ENCODE measurements at regions not wholly inside any gene's neighbourhood (a gene's known extent, or its start where the extent isn't known, plus 50 kb on each side); places are given as distances from the start of the nearest gene placed in this dataset.

GRCh38 chr16:8519179-8519578 is 71.1 kb downstream of the TMEM114 start:
- Histone ChIP-seq H3K27me3 (ENCODE audit: control insufficient read depth in 5 of 5, insufficient read depth in 4 of 5, low read length in 5 of 5) (peaks cover 0 to 15% (median 2%) of the 10 kb centered on the region in 5 donors), H3K9me3 (ENCODE audit: control insufficient read depth in 5 of 5, low read length in 5 of 5) (peaks cover 0 to 5% (median 0%) of the 10 kb centered on the region in 5 donors), H3K4me1 (ENCODE audit: control insufficient read depth in 5 of 5, insufficient read depth in 5 of 5, low read length in 5 of 5) (no peaks in the 10 kb centered on the region), H3K36me3 (ENCODE audit: control insufficient read depth in 5 of 5, insufficient read depth in 5 of 5, low read length in 5 of 5) (no peaks in the 10 kb centered on the region), H3K27ac (ENCODE audit: low read depth, low read length) (no peak overlapping the region), H3K9ac (ENCODE audit: low read length in 5 of 5) (no peak overlapping the region), H3K4me3 (ENCODE audit: low read depth in 1 of 5, low read length in 5 of 5) (no peak overlapping the region)

- no peak overlapping the region for H3K27ac ChIP-seq (ENCODE audit: low read depth, low read length)
- H3K9ac ChIP-seq (ENCODE audit: low read length in 5 of 5), result no peak overlapping the region
- H3K9me3 ChIP-seq (ENCODE audit: control insufficient read depth in 5 of 5, low read length in 5 of 5), result peaks cover 0 to 7% (median 0%) of the 10 kb centered on the region in 5 donors
- no peaks in the 10 kb centered on the region for H3K4me1 ChIP-seq (ENCODE audit: control insufficient read depth in 5 of 5, insufficient read depth in 5 of 5, low read length in 5 of 5)
- H3K4me3 ChIP-seq (ENCODE audit: low read depth in 1 of 5, low read length in 5 of 5), result no peak overlapping the region
- H3K36me3 ChIP-seq (ENCODE audit: control insufficient read depth in 5 of 5, insufficient read depth in 5 of 5, low read length in 5 of 5), result no peaks in the 10 kb centered on the region
- peaks cover 0 to 4% (median 2%) of the 10 kb centered on the region in 5 donors for H3K27me3 ChIP-seq (ENCODE audit: control insufficient read depth in 5 of 5, insufficient read depth in 4 of 5, low read length in 5 of 5)
Measured at GRCh38 chr16:8517280-8517679, 73.0 kb downstream of the TMEM114 start.

DNA sequence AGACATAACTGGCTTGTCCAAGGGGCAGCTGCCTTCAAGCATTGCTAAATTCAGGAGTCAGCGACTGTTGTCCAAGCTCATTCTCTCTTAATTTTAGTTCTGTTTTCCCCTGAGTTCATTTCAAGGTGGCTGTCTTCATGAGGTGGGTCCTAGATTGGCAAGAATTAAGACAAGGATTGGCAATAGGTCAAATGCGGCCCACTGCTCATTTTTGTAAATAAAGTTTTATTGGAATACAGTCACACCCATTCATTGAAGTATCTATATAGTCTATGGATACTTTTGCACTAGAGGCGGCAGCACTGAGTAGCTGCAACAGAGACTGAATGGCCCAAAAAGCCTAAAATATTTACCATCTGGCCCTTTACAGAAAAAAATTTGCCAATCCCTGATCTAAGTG is 73.8 kb downstream of the TMEM114 start:
- H3K4me3 ChIP-seq (ENCODE audit: low read depth in 1 of 5, low read length in 5 of 5), result no peak overlapping the region

GRCh38 chr16:8512941-8513624 is 77.2 kb downstream of the TMEM114 start:
- H3K36me3 ChIP-seq (ENCODE audit: control insufficient read depth in 5 of 5, insufficient read depth in 5 of 5, low read length in 5 of 5), result no peaks in the 10 kb centered on the region
- peaks cover 0 to 7% (median 0%) of the 10 kb centered on the region in 5 donors for H3K9me3 ChIP-seq (ENCODE audit: control insufficient read depth in 5 of 5, low read length in 5 of 5)
- no peak overlapping the region for H3K4me3 ChIP-seq (ENCODE audit: low read depth in 1 of 5, low read length in 5 of 5)
- no peak overlapping the region for H3K27ac ChIP-seq (ENCODE audit: low read depth, low read length)
- H3K27me3 ChIP-seq (ENCODE audit: control insufficient read depth in 5 of 5, insufficient read depth in 4 of 5, low read length in 5 of 5), result peaks cover 0 to 4% (median 0%) of the 10 kb centered on the region in 5 donors
- H3K9ac ChIP-seq (ENCODE audit: low read length in 5 of 5), result no peak overlapping the region
- no peaks in the 10 kb centered on the region for H3K4me1 ChIP-seq (ENCODE audit: control insufficient read depth in 5 of 5, insufficient read depth in 5 of 5, low read length in 5 of 5)

More for the DNA sequence above, 73.8 kb downstream of the TMEM114 start:
- H3K27ac ChIP-seq (ENCODE audit: low read depth, low read length), result no peak overlapping the region
- H3K9ac ChIP-seq (ENCODE audit: low read length in 5 of 5), result no peak overlapping the region
- peaks cover 0 to 4% (median 2%) of the 10 kb centered on the region in 5 donors for H3K27me3 ChIP-seq (ENCODE audit: control insufficient read depth in 5 of 5, insufficient read depth in 4 of 5, low read length in 5 of 5)
- peaks cover 0 to 7% (median 0%) of the 10 kb centered on the region in 5 donors for H3K9me3 ChIP-seq (ENCODE audit: control insufficient read depth in 5 of 5, low read length in 5 of 5)
- H3K36me3 ChIP-seq (ENCODE audit: control insufficient read depth in 5 of 5, insufficient read depth in 5 of 5, low read length in 5 of 5), result no peaks in the 10 kb centered on the region
- no peaks in the 10 kb centered on the region for H3K4me1 ChIP-seq (ENCODE audit: control insufficient read depth in 5 of 5, insufficient read depth in 5 of 5, low read length in 5 of 5)

DNA sequence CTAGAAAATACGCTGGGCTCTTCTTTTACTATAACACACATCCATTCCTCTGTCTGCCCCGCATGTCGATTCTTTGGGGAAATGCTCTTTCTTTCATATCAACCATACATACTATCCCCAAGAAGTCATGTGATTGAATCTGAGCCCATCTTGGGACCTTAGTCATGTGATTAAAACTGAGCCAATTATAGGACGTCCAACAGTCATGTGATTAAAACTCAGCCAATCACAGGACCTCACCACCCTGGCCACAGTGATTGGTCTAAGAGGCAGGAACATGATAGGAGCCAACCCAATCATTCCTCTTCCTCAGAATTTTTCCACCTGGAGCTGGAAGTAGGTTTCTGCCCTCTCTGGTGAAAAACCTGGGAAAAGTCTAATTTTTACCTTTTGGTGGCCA is 78.8 kb downstream of the TMEM114 start:
- no peak overlapping the region for H3K4me3 ChIP-seq (ENCODE audit: low read depth in 1 of 5, low read length in 5 of 5)
- H3K27me3 ChIP-seq (ENCODE audit: control insufficient read depth in 5 of 5, insufficient read depth in 4 of 5, low read length in 5 of 5), result peaks cover 0 to 5% (median 0%) of the 10 kb centered on the region in 5 donors

DNA sequence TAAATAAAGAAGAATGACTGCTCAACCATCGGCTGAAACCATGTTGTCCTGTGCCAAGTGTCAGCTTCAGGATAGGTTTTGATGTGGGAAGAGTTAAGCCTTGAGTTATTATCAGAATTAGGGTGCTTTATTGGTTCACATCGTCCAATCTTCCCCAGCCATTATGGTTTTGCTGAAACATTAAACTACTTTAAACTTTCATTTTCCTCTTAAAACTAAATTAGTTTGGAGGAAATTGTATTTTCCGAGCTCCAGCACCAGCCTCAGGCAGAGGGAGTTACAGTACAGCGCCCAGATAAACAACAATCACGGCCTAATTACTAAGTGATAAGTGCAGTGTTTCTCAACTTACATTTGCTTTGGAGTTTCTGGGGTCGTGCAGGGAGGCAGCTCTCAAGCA is 80.2 kb downstream of the TMEM114 start:
- no peaks in the 10 kb centered on the region for H3K36me3 ChIP-seq (ENCODE audit: control insufficient read depth in 5 of 5, insufficient read depth in 5 of 5, low read length in 5 of 5)
- H3K9ac ChIP-seq (ENCODE audit: low read length in 5 of 5), result no peak overlapping the region
- no peaks in the 10 kb centered on the region for H3K4me1 ChIP-seq (ENCODE audit: control insufficient read depth in 5 of 5, insufficient read depth in 5 of 5, low read length in 5 of 5)
- H3K27ac ChIP-seq (ENCODE audit: low read depth, low read length), result no peak overlapping the region
- H3K4me3 ChIP-seq (ENCODE audit: low read depth in 1 of 5, low read length in 5 of 5), result no peak overlapping the region
- H3K9me3 ChIP-seq (ENCODE audit: control insufficient read depth in 5 of 5, low read length in 5 of 5), result peaks cover 0 to 7% (median 0%) of the 10 kb centered on the region in 5 donors
- peaks cover 0 to 6% (median 0%) of the 10 kb centered on the region in 5 donors for H3K27me3 ChIP-seq (ENCODE audit: control insufficient read depth in 5 of 5, insufficient read depth in 4 of 5, low read length in 5 of 5)

More for the DNA sequence above, 78.8 kb downstream of the TMEM114 start:
- Histone ChIP-seq H3K27ac (ENCODE audit: low read depth, low read length) (no peak overlapping the region), H3K9me3 (ENCODE audit: control insufficient read depth in 5 of 5, low read length in 5 of 5) (peaks cover 0 to 7% (median 0%) of the 10 kb centered on the region in 5 donors), H3K9ac (ENCODE audit: low read length in 5 of 5) (no peak overlapping the region), H3K36me3 (ENCODE audit: control insufficient read depth in 5 of 5, insufficient read depth in 5 of 5, low read length in 5 of 5) (no peaks in the 10 kb centered on the region), H3K4me1 (ENCODE audit: control insufficient read depth in 5 of 5, insufficient read depth in 5 of 5, low read length in 5 of 5) (no peaks in the 10 kb centered on the region)

DNA sequence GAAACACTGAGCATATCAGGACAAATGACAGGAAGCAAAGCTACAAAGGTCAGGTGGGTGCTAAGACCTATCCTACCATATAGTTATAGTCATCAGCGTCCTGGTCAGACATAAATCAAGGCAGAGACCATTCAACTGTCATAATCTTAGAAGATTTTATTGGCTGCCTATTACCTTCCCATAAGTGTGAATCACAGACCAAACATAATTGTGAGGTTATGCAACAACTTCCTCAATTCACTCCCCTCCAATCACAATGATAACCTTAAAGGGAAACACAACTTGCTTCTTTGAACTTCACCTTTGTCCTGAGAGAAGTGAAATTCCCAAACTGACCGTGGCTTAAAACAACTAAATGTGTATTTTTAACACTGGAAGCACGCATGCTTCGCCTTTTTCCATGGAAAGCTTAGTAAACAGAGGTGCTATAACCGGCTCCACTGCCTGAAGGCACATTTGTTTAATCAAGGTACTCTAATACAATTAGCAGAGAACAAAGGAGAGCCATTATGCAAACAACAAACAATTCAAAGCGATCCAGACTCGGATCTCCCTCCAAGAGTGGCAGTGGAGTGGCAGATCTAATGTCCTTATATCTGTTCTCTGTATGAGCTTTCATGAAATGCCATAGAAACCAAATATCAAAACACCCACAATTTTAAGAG is 84.9 kb downstream of the TMEM114 start:
- H3K9me3 ChIP-seq (ENCODE audit: control insufficient read depth in 5 of 5, low read length in 5 of 5), result peaks cover 0 to 7% (median 4%) of the 10 kb centered on the region in 5 donors
- no peak overlapping the region for H3K9ac ChIP-seq (ENCODE audit: low read length in 5 of 5)
- H3K27ac ChIP-seq (ENCODE audit: low read depth, low read length), result no peak overlapping the region
- H3K27me3 ChIP-seq (ENCODE audit: control insufficient read depth in 5 of 5, insufficient read depth in 4 of 5, low read length in 5 of 5), result peaks cover 0 to 3% (median 0%) of the 10 kb centered on the region in 5 donors
- no peaks in the 10 kb centered on the region for H3K4me1 ChIP-seq (ENCODE audit: control insufficient read depth in 5 of 5, insufficient read depth in 5 of 5, low read length in 5 of 5)
- H3K4me3 ChIP-seq (ENCODE audit: low read depth in 1 of 5, low read length in 5 of 5), result no peak overlapping the region
- H3K36me3 ChIP-seq (ENCODE audit: control insufficient read depth in 5 of 5, insufficient read depth in 5 of 5, low read length in 5 of 5), result no peaks in the 10 kb centered on the region

DNA sequence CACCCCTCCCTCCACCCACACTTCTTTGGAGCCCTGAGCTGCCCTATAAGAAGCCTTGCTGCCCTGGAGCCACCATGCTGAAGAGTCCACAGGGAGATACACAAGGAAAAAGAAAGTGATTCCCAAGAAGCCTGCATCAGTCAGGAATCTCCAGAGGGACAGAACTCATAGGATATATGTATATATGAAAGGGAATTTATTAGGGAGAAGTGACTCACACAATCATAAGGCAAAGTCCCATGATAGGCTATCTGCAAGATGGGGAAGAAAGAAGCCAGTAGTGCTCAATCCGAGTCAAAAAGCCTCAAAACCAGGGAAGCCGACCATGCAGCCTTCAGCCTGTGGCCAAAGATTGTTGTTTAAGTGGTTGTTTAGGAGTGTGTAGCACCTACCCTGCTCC is 87.9 kb downstream of the TMEM114 start:
- H3K4me1 ChIP-seq (ENCODE audit: control insufficient read depth in 5 of 5, insufficient read depth in 5 of 5, low read length in 5 of 5), result no peaks in the 10 kb centered on the region
- no peak overlapping the region for H3K27ac ChIP-seq (ENCODE audit: low read depth, low read length)
- H3K9ac ChIP-seq (ENCODE audit: low read length in 5 of 5), result no peak overlapping the region
- H3K4me3 ChIP-seq (ENCODE audit: low read depth in 1 of 5, low read length in 5 of 5), result no peak overlapping the region
- H3K27me3 ChIP-seq (ENCODE audit: control insufficient read depth in 5 of 5, insufficient read depth in 4 of 5, low read length in 5 of 5), result peaks cover 0 to 3% (median 0%) of the 10 kb centered on the region in 5 donors
- H3K9me3 ChIP-seq (ENCODE audit: control insufficient read depth in 5 of 5, low read length in 5 of 5), result peaks cover 0 to 10% (median 6%) of the 10 kb centered on the region in 5 donors
- no peaks in the 10 kb centered on the region for H3K36me3 ChIP-seq (ENCODE audit: control insufficient read depth in 5 of 5, insufficient read depth in 5 of 5, low read length in 5 of 5)

DNA sequence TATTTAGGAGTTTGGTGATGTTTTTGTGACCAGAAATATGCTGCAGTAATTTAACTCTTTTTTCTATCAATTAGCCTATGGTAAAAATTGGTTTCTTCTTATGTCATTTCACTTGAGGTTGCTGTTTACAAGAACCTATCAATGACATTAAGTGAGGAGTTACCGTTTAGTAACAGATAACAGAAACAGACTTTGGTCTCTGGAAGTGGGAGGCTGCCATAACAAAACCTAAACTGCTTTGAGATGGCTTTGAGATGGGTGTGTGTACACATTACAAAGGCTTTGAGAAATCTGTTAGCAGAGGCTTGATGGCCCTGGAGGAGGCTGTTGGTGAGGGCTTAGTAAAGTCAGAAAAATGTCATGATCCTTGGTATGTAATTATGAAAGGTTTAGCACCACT is 90.0 kb downstream of the TMEM114 start:
- H3K4me1 ChIP-seq (ENCODE audit: control insufficient read depth in 5 of 5, insufficient read depth in 5 of 5, low read length in 5 of 5), result no peaks in the 10 kb centered on the region
- H3K9ac ChIP-seq (ENCODE audit: low read length in 5 of 5), result no peak overlapping the region
- H3K36me3 ChIP-seq (ENCODE audit: control insufficient read depth in 5 of 5, insufficient read depth in 5 of 5, low read length in 5 of 5), result no peaks in the 10 kb centered on the region
- H3K27me3 ChIP-seq (ENCODE audit: control insufficient read depth in 5 of 5, insufficient read depth in 4 of 5, low read length in 5 of 5), result no peaks in the 10 kb centered on the region
- H3K4me3 ChIP-seq (ENCODE audit: low read depth in 1 of 5, low read length in 5 of 5), result no peak overlapping the region
- H3K9me3 ChIP-seq (ENCODE audit: control insufficient read depth in 5 of 5, low read length in 5 of 5), result peaks cover 0 to 12% (median 6%) of the 10 kb centered on the region in 5 donors
- H3K27ac ChIP-seq (ENCODE audit: low read depth, low read length), result no peak overlapping the region

DNA sequence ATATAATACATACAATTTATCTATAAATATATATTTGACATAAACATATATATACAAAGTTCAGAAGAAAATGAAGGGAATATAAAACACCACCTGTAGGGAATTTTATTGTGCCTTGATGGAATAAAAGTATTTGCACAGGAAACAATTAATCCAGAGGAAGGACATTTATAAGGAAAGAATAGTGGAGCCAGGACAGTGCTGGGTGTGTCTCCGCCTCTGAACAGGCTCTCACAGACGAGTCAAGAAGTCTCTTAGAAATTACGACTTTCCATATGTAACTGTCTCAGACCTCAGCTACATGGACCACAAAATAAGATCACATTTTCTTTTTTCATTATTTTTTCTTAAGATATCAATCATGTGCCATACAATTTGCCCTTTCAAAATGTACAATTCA is 93.9 kb downstream of the TMEM114 start:
- Histone ChIP-seq H3K4me3 (ENCODE audit: low read depth in 1 of 5, low read length in 5 of 5) (no peak overlapping the region), H3K36me3 (ENCODE audit: control insufficient read depth in 5 of 5, insufficient read depth in 5 of 5, low read length in 5 of 5) (no peaks in the 10 kb centered on the region), H3K27ac (ENCODE audit: low read depth, low read length) (no peak overlapping the region), H3K27me3 (ENCODE audit: control insufficient read depth in 5 of 5, insufficient read depth in 4 of 5, low read length in 5 of 5) (peaks cover 0 to 1% (median 0%) of the 10 kb centered on the region in 5 donors), H3K4me1 (ENCODE audit: control insufficient read depth in 5 of 5, insufficient read depth in 5 of 5, low read length in 5 of 5) (no peaks in the 10 kb centered on the region), H3K9ac (ENCODE audit: low read length in 5 of 5) (no peak overlapping the region), H3K9me3 (ENCODE audit: control insufficient read depth in 5 of 5, low read length in 5 of 5) (peaks cover 0 to 7% (median 0%) of the 10 kb centered on the region in 5 donors)

Measured in subcutaneous abdominal adipose tissue (tissue), 5 donors.